ENCODE measurements at regions not wholly inside any gene's neighbourhood (a gene's known extent, or its start where the extent isn't known, plus 50 kb on each side); places are given as distances from the start of the nearest gene placed in this dataset.

- Histone ChIP-seq H3K4me1 (ENCODE audit: control insufficient read depth, low read length) (no peaks in the 10 kb centered on the region), H3K36me3 (ENCODE audit: control insufficient read depth, low read length) (no peaks in the 10 kb centered on the region), H3K9me3 (ENCODE audit: control insufficient read depth, insufficient read depth, low read length) (no peaks in the 10 kb centered on the region), H3K79me2 (ENCODE audit: control insufficient read depth, low read length) (0 out of 2 replicates have a peak, but pooled peaks cover 3% of the 10 kb centered on the region), H3K4me3 (ENCODE audit: low read length) (no peak overlapping the region), H3K9me2 (replicated peaks; ENCODE audit: control insufficient read depth, low read length) (no peaks in the 10 kb centered on the region), H3F3A (ENCODE audit: control insufficient read depth, insufficient read depth) (no peaks in the 10 kb centered on the region), H3K4me2 (ENCODE audit: low read length) (no peak overlapping the region), H3K27me3 (ENCODE audit: control insufficient read depth, low read length) (no peaks in the 10 kb centered on the region), H4K20me1 (ENCODE audit: control insufficient read depth, insufficient read depth, low read depth, low read length) (no peaks in the 10 kb centered on the region), H3K27ac (ENCODE audit: low read depth, low read length) (no peak overlapping the region)
- no peak for TF ChIP-seq EZH2phosphoT487 (IDR thresholded peaks at IDR 0.05; ENCODE audit: borderline replicate concordance, low read length)
- no peak for TF ChIP-seq CTCF (IDR thresholded peaks at IDR 0.05; ENCODE audit: low read depth, low read length, poor library complexity, severe bottlenecking)
Measured at GRCh38 chr6:114733596-114733995, 390.8 kb upstream of the HS3ST5 start.

- Histone ChIP-seq H3K9me2 (replicated peaks; ENCODE audit: control insufficient read depth, low read length) (no peaks in the 10 kb centered on the region), H3K4me2 (ENCODE audit: low read length) (peak overlapping the region; percentile 62), H3K27me3 (ENCODE audit: control insufficient read depth, low read length) (no peaks in the 10 kb centered on the region), H4K20me1 (ENCODE audit: control insufficient read depth, insufficient read depth, low read depth, low read length) (no peaks in the 10 kb centered on the region), H3F3A (ENCODE audit: control insufficient read depth, insufficient read depth) (peaks cover 4% of the 10 kb centered on the region; the same call in 1 of the 2 replicates), H3K79me2 (ENCODE audit: control insufficient read depth, low read length) (peaks cover 56% of the 10 kb centered on the region), H3K36me3 (ENCODE audit: control insufficient read depth, low read length) (0 out of 2 replicates have a peak, but pooled peaks cover 3% of the 10 kb centered on the region), H3K9me3 (ENCODE audit: control insufficient read depth, insufficient read depth, low read length) (no peaks in the 10 kb centered on the region), H3K4me3 (ENCODE audit: low read length) (peak overlapping the region; percentile 71), H3K27ac (ENCODE audit: low read depth, low read length) (peak overlapping the region; percentile 53; the same call in 1 of the 2 replicates), H3K4me1 (ENCODE audit: control insufficient read depth, low read length) (peaks cover 20% of the 10 kb centered on the region)
- no peak for TF ChIP-seq CTCF (IDR thresholded peaks at IDR 0.05; ENCODE audit: low read depth, low read length, poor library complexity, severe bottlenecking)
- no peak for TF ChIP-seq EZH2phosphoT487 (IDR thresholded peaks at IDR 0.05; ENCODE audit: borderline replicate concordance, low read length)
Measured at GRCh38 chr6:114718716-114719270, 376.0 kb upstream of the HS3ST5 start.

GRCh38 chr6:114718186-114718585 is 375.4 kb upstream of the HS3ST5 start:
- no peaks in the 10 kb centered on the region for H4K20me1 ChIP-seq (ENCODE audit: control insufficient read depth, insufficient read depth, low read depth, low read length)
- no peaks in the 10 kb centered on the region for H3K9me3 ChIP-seq (ENCODE audit: control insufficient read depth, insufficient read depth, low read length)
- peaks cover 4% of the 10 kb centered on the region; the same call in 1 of the 2 replicates for H3F3A ChIP-seq (ENCODE audit: control insufficient read depth, insufficient read depth)
- H3K9me2 ChIP-seq (replicated peaks; ENCODE audit: control insufficient read depth, low read length) = no peaks in the 10 kb centered on the region
- H3K27me3 ChIP-seq (ENCODE audit: control insufficient read depth, low read length) = no peaks in the 10 kb centered on the region
- H3K4me2 ChIP-seq (ENCODE audit: low read length) = peak overlapping the region; percentile 62
- H3K79me2 ChIP-seq (ENCODE audit: control insufficient read depth, low read length) = peaks cover 56% of the 10 kb centered on the region
- peaks cover 26% of the 10 kb centered on the region for H3K4me1 ChIP-seq (ENCODE audit: control insufficient read depth, low read length)
- TF ChIP-seq EZH2phosphoT487 (IDR thresholded peaks at IDR 0.05; ENCODE audit: borderline replicate concordance, low read length) (no peak), CTCF (IDR thresholded peaks at IDR 0.05; ENCODE audit: low read depth, low read length, poor library complexity, severe bottlenecking) (no peak)
- peak overlapping the region; percentile 71 for H3K4me3 ChIP-seq (ENCODE audit: low read length)
- 0 out of 2 replicates have a peak, but pooled peaks cover 3% of the 10 kb centered on the region for H3K36me3 ChIP-seq (ENCODE audit: control insufficient read depth, low read length)
- H3K27ac ChIP-seq (ENCODE audit: low read depth, low read length) = peak overlapping the region; percentile 53
